SK-N-SH (cell line): ENCODE measurements at regions not wholly inside any gene's neighbourhood (a gene's known extent, or its start where the extent isn't known, plus 50 kb on each side); places are given as distances from the start of the nearest gene placed in this dataset.

Experiments used
- CTCF ChIA-PET: fragments of 300-600, 350-600 bp; formaldehyde crosslinking; extraction: SDS; loops from one replicate; lab custom pipeline; 2021; lab: Yijun Ruan, JAX
- POLR2A ChIA-PET: fragments of 350-600 bp; sonication (Branson Sonifier 250); formaldehyde crosslinking; extraction: SDS; loops from one replicate; lab custom pipeline; 2020; ENCODE audit warnings: antibody characterized with exemption, inconsistent platforms; lab: Yijun Ruan, JAX
- DNase-seq: peaks from one replicate; pipeline ENCODE4 v3.0.0; 2012
- H2AFZ ChIP-seq: fragments of 200-600 bp; sonication (generic); 2 replicates; pipeline ENCODE4 v1.8.1; 2016; ENCODE audit warnings: antibody characterized with exemption, mild to moderate bottlenecking, low read depth
- H3F3A ChIP-seq: fragments of 200-600 bp; sonication (generic); replicated peaks from 2 replicates; pipeline ENCODE3; 2016; ENCODE audit warnings: antibody characterized with exemption, mild to moderate bottlenecking; ENCODE audit not compliant: insufficient read depth
- H3K27ac ChIP-seq, 2 experiments: fragments of 200-500 bp in 1 of 2; fragments of 200-600 bp in 1 of 2; sonication (Bioruptor generic) in 1 of 2; sonication (generic), shearing (Covaris generic) in 1 of 2; 2 replicates each; pipeline versions ENCODE4 v1.5.1 to v1.6.1; 2014 to 2016; ENCODE audit warnings: low read depth in 2 of 2, inconsistent platforms in 1 of 2, low read length in 1 of 2, mild to moderate bottlenecking in 1 of 2, mixed read lengths in 1 of 2
- H3K27me3 ChIP-seq: fragments of 200-600 bp; sonication (generic), shearing (Covaris generic); 2 replicates; pipeline ENCODE4 v1.6.1; 2016; ENCODE audit warnings: mixed run types; ENCODE audit not compliant: insufficient read depth
- H3K36me3 ChIP-seq, 2 experiments: fragments of 200-500 bp in 1 of 2; fragments of 200-600 bp in 1 of 2; sonication (Bioruptor generic) in 1 of 2; sonication (generic) in 1 of 2; replicated peaks in 1 of 2; 2 replicates each; pipeline versions ENCODE3 to v1.5.1; 2014 to 2016; ENCODE audit warnings: low read length in 1 of 2, mild to moderate bottlenecking in 1 of 2; ENCODE audit not compliant: insufficient read depth in 2 of 2, control insufficient read depth in 1 of 2
- H3K4me1 ChIP-seq, 2 experiments: fragments of 200-500 bp in 1 of 2; fragments of 200-600 bp in 1 of 2; sonication (Bioruptor generic) in 1 of 2; sonication (generic), shearing (Covaris generic) in 1 of 2; 2 replicates each; pipeline versions ENCODE4 v1.5.1 to v1.6.1; 2014 to 2016; ENCODE audit warnings: low read depth in 1 of 2, low read length in 1 of 2, mixed run types in 1 of 2; ENCODE audit not compliant: insufficient read depth in 2 of 2, control insufficient read depth in 1 of 2
- H3K4me2 ChIP-seq: fragments of 200-600 bp; sonication (generic), shearing (Covaris generic); 2 replicates; pipeline ENCODE4 v1.6.1; 2017; ENCODE audit warnings: mixed run types
- H3K4me3 ChIP-seq, 2 experiments: fragments of 200-500 bp in 1 of 2; fragments of 200-600 bp in 1 of 2; sonication (Bioruptor generic) in 1 of 2; sonication (generic), shearing (Covaris generic) in 1 of 2; 2 replicates each; pipeline versions ENCODE4 v1.5.1 to v1.8.1; 2014 to 2016; ENCODE audit warnings: low read depth in 2 of 2, inconsistent platforms in 1 of 2, low read length in 1 of 2, mild to moderate bottlenecking in 1 of 2, mixed read lengths in 1 of 2, moderate library complexity in 1 of 2
- H3K79me2 ChIP-seq: fragments of 200-600 bp; sonication (generic); 2 replicates; pipeline ENCODE4 v1.8.1; 2017; ENCODE audit warnings: mild to moderate bottlenecking; ENCODE audit not compliant: insufficient read depth
- H3K9ac ChIP-seq: fragments of 200-600 bp; sonication (generic); 2 replicates; pipeline ENCODE4 v1.6.1; 2017; ENCODE audit warnings: mixed run types
- H3K9me2 ChIP-seq: fragments of 200-600 bp; sonication (generic); 2 replicates; pipeline ENCODE4 v1.6.1; 2017; ENCODE audit warnings: mixed run types
- H3K9me3 ChIP-seq: fragments of 200-600 bp; sonication (generic); 2 replicates; pipeline ENCODE4 v1.6.1; 2017; ENCODE audit warnings: mixed run types, mild to moderate bottlenecking, moderate library complexity
- H4K20me1 ChIP-seq: fragments of 200-600 bp; sonication (generic); 2 replicates; pipeline ENCODE4 v1.6.1; 2017; ENCODE audit warnings: mild to moderate bottlenecking, mixed run types; ENCODE audit not compliant: insufficient read depth
- ELF1 ChIP-seq: IDR thresholded peaks from 2 replicates; pipeline ENCODE4 v1.4.0; 2012
- EZH2phosphoT487 ChIP-seq: fragments of 200-600 bp; sonication (generic); IDR thresholded peaks from 2 replicates; pipeline ENCODE4 v1.6.1; 2017; ENCODE audit warnings: low read depth, mixed run types, mild to moderate bottlenecking, antibody characterized with exemption, moderate library complexity, borderline replicate concordance
- FOXJ3 ChIP-seq: sonication (generic); formaldehyde crosslinking; IDR thresholded peaks from 2 replicates; pipeline ENCODE4 v1.5.1; 2020; ENCODE audit warnings: mild to moderate bottlenecking, missing genetic modification reagents
- FOXM1 ChIP-seq: IDR thresholded peaks from 2 replicates; pipeline ENCODE4 v1.4.0; 2012; ENCODE audit warnings: low read depth, mild to moderate bottlenecking
- GATA2 ChIP-seq: sonication (generic); formaldehyde crosslinking; IDR thresholded peaks from 2 replicates; pipeline ENCODE4 v1.5.0; 2020; ENCODE audit warnings: mild to moderate bottlenecking, missing genetic modification reagents
- JUND ChIP-seq: IDR thresholded peaks from 2 replicates; pipeline ENCODE4 v1.4.0; 2012
- MAX ChIP-seq: IDR thresholded peaks from 2 replicates; pipeline ENCODE4 v1.4.0; 2012; ENCODE audit warnings: low read depth
- RAD21 ChIP-seq: IDR thresholded peaks from 2 replicates; pipeline ENCODE4 v1.6.1; 2012; ENCODE audit warnings: mild to moderate bottlenecking, low read length
- RCOR1 ChIP-seq: fragments of 150-350 bp; IDR thresholded peaks from 2 replicates; pipeline ENCODE4 v1.6.1; 2017; ENCODE audit warnings: antibody characterized with exemption, low read length
- RFX5 ChIP-seq: IDR thresholded peaks from 2 replicates; pipeline ENCODE4 v1.6.1; 2012; ENCODE audit warnings: mild to moderate bottlenecking, improper control_type of control experiment, low read length
- RXRA ChIP-seq: IDR thresholded peaks from 2 replicates; pipeline ENCODE4 v1.4.0; 2012; ENCODE audit warnings: low read depth, mild to moderate bottlenecking, borderline replicate concordance
- SIN3A ChIP-seq: IDR thresholded peaks from 2 replicates; pipeline ENCODE4 v1.6.1; 2012; ENCODE audit warnings: low read depth, mild to moderate bottlenecking, low read length, moderate library complexity, borderline replicate concordance
- SMC3 ChIP-seq: IDR thresholded peaks from 2 replicates; pipeline ENCODE4 v1.6.1; 2012; ENCODE audit warnings: low read depth, low read length, improper control_type of control experiment
- TAF1 ChIP-seq: IDR thresholded peaks from 2 replicates; pipeline ENCODE4 v1.6.1; 2012; ENCODE audit warnings: low read depth, mild to moderate bottlenecking, low read length, moderate library complexity, borderline replicate concordance
- TCF12 ChIP-seq: IDR thresholded peaks from 2 replicates; pipeline ENCODE4 v1.4.0; 2012
- TEAD4 ChIP-seq: IDR thresholded peaks from 2 replicates; pipeline ENCODE4 v1.4.0; 2012; ENCODE audit warnings: mild to moderate bottlenecking, borderline replicate concordance; ENCODE audit not compliant: insufficient read depth
- USF2 ChIP-seq: fragments of 150-350 bp; IDR thresholded peaks from 2 replicates; pipeline ENCODE4 v1.6.1; 2017; ENCODE audit warnings: antibody characterized with exemption, low read length, low read depth, borderline replicate concordance
- YY1 ChIP-seq: IDR thresholded peaks from 2 replicates; pipeline ENCODE4 v1.4.0; 2012; ENCODE audit warnings: low read depth, mild to moderate bottlenecking
- WGBS: methylation state at CpG from one replicate; pipeline ENCODE4 v1.1.6; 2017; ENCODE audit warnings: low lambda C conversion rate; 5-methylcytosine and 5-hydroxymethylcytosine counted together
- TF ChIP-seq, protein P1 (sequence below): IDR thresholded peaks from 2 replicates; pipeline ENCODE4; 2012
- TF ChIP-seq, protein P2 (sequence below): IDR thresholded peaks from 2 replicates; pipeline ENCODE4 v1.4.0; 2012; ENCODE audit warnings: low read depth, borderline replicate concordance

GRCh38 chr13:73998631-73999030, 135.6 kb downstream of the KLF12 start:
- H3K9ac ChIP-seq, result no peak overlapping the region
- WGBS, result 58% methylated on average over 2 of the region's 2 CpGs
- no peaks in the 10 kb centered on the region for H3K9me3 ChIP-seq
- no peak overlapping the region for H3K27ac ChIP-seq
- H3K4me1 ChIP-seq, result no peaks in the 10 kb centered on the region; a peak in 1 of 4 replicates
- no peak for TF ChIP-seq SIN3A
- no peak for TF ChIP-seq TEAD4
- TF ChIP-seq JUND, result no peak
- TF ChIP-seq RFX5, result no peak
- no peak for TF ChIP-seq FOXM1
- no peak for TF ChIP-seq TAF1
- no peak for TF ChIP-seq YY1
- no peak for TF ChIP-seq RCOR1
- TF ChIP-seq, protein P1, sequence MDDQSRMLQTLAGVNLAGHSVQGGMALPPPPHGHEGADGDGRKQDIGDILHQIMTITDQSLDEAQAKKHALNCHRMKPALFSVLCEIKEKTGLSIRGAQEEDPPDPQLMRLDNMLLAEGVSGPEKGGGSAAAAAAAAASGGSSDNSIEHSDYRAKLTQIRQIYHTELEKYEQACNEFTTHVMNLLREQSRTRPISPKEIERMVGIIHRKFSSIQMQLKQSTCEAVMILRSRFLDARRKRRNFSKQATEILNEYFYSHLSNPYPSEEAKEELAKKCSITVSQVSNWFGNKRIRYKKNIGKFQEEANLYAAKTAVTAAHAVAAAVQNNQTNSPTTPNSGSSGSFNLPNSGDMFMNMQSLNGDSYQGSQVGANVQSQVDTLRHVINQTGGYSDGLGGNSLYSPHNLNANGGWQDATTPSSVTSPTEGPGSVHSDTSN, result no peak
- TF ChIP-seq, protein P2, sequence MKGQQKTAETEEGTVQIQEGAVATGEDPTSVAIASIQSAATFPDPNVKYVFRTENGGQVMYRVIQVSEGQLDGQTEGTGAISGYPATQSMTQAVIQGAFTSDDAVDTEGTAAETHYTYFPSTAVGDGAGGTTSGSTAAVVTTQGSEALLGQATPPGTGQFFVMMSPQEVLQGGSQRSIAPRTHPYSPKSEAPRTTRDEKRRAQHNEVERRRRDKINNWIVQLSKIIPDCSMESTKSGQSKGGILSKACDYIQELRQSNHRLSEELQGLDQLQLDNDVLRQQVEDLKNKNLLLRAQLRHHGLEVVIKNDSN, result no peak
- no peak for TF ChIP-seq FOXJ3 (CRISPR knock-in tag)
- no peak for TF ChIP-seq GATA2 (CRISPR knock-in tag)
- TF ChIP-seq SMC3, result no peak
- no peak for TF ChIP-seq RAD21
- no peak for TF ChIP-seq TCF12
- TF ChIP-seq USF2, result no peak
- no peak for TF ChIP-seq MAX
- no peaks in the 10 kb centered on the region for H3K9me2 ChIP-seq
- no peaks in the 10 kb centered on the region for H3K27me3 ChIP-seq
- CTCF ChIA-PET, result interaction anchor here (1.2 kb wide), 1 partner anchor 10 kb away, joined by 4 read pairs; no protein-coding TSS in a partner anchor
- H3K36me3 ChIP-seq, result peaks cover 0 to 4% of the 10 kb centered on the region in 2 experiments
- no peak overlapping the region for H3K4me3 ChIP-seq
- H2AFZ ChIP-seq, result no peak overlapping the region
- H3F3A ChIP-seq, result no peaks in the 10 kb centered on the region
- POLR2A ChIA-PET, result no interaction called here
- no peak for DNase-seq
- H4K20me1 ChIP-seq, result peaks cover 11% of the 10 kb centered on the region; the same call in 1 of the 2 replicates
- peaks cover 13% of the 10 kb centered on the region; the same call in 1 of the 2 replicates for H3K79me2 ChIP-seq
- H3K4me2 ChIP-seq, result no peak overlapping the region

GRCh38 chr13:73997964-73998363, 136.2 kb downstream of the KLF12 start:
- Histone ChIP-seq H3K4me3 (no peak overlapping the region), H3K9ac (no peak overlapping the region), H3K4me1 (no peaks in the 10 kb centered on the region; a peak in 1 of 4 replicates), H3K27ac (no peak overlapping the region), H3F3A (no peaks in the 10 kb centered on the region), H3K27me3 (no peaks in the 10 kb centered on the region)
- POLR2A ChIA-PET, result no interaction called here
- TF ChIP-seq SMC3 (no peak), EZH2phosphoT487 (no peak), ELF1 (no peak), TAF1 (no peak), RXRA (no peak), MAX (no peak), RCOR1 (no peak)
- TF ChIP-seq, all 33 proteins: peak for 0
- no peaks in the 10 kb centered on the region for H3K9me3 ChIP-seq
- no peak for DNase-seq
- no peaks in the 10 kb centered on the region for H3K9me2 ChIP-seq
- no peak overlapping the region for H3K4me2 ChIP-seq
- H3K36me3 ChIP-seq, result peaks cover 0 to 4% of the 10 kb centered on the region in 2 experiments
- H3K79me2 ChIP-seq, result peaks cover 13% of the 10 kb centered on the region; the same call in 1 of the 2 replicates
- peaks cover 11% of the 10 kb centered on the region; the same call in 1 of the 2 replicates for H4K20me1 ChIP-seq
- no peak overlapping the region for H2AFZ ChIP-seq
- CTCF ChIA-PET, result interaction anchor here (1.2 kb wide), 1 partner anchor 11 kb away, joined by 4 read pairs; no protein-coding TSS in a partner anchor
